ENCODE measurements at regions not wholly inside any gene's neighbourhood (a gene's known extent, or its start where the extent isn't known, plus 50 kb on each side); places are given as distances from the start of the nearest gene placed in this dataset.
"Not testable (repeated sequence)": the region's sequence is repeated elsewhere in the genome, so short reads cannot be mapped to it uniquely, and the experiment has no call there.

DNA sequence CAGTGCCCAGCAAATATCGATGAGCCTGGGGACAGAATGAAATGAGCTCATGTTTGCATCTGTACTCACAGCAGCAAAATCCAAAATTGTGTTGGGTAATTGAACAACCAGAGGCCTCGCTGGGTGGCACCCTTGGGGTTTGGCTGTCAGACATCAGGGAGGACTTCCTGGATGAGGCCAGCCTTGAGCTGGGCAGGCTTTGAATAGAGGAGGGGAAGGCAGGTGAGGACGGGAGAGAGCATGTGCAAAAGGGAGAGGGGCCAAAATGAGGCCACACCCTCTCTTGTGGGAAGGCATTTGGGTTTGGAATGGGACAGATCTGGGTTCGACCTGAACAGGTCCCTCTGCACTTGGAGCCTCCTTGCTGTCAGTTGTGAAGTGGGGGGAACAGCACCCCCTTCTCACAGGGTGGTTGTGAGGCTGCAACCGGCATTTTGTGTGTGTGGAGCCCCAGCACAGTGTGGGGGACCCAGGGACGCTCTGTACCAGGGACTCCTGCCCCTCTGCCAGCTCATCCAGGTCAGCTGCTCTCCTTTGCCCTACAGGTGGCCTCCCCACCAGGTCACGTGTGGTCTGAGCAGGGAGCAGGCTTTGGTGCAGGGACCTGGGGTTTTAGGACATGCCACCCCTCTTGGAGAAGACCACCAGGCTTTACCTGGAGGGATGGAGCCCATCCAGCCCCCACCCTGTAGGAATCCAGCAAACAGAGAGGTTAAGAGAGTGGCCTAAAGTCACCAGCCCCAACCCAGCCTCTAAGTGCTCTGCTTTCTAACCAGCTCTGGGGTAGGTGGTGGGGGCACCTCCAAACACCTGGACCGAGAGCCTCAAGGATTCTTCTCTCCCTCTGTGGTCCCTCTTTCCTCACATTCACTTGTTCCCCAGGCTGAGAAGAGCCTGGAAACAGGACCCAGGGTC is 521.8 kb downstream of the PTPRU start:
- intact Hi-C loops (cut with DNase I, micrococcal nuclease) = no loop called here
- no peaks in the 10 kb centered on the region for H3K36me3 ChIP-seq (ENCODE audit: low read depth)
- peak; percentile 10 for ATAC-seq
- H3K9me3 ChIP-seq = no peaks in the 10 kb centered on the region
- DNase-seq = no peak
- TF ChIP-seq, protein P1, sequence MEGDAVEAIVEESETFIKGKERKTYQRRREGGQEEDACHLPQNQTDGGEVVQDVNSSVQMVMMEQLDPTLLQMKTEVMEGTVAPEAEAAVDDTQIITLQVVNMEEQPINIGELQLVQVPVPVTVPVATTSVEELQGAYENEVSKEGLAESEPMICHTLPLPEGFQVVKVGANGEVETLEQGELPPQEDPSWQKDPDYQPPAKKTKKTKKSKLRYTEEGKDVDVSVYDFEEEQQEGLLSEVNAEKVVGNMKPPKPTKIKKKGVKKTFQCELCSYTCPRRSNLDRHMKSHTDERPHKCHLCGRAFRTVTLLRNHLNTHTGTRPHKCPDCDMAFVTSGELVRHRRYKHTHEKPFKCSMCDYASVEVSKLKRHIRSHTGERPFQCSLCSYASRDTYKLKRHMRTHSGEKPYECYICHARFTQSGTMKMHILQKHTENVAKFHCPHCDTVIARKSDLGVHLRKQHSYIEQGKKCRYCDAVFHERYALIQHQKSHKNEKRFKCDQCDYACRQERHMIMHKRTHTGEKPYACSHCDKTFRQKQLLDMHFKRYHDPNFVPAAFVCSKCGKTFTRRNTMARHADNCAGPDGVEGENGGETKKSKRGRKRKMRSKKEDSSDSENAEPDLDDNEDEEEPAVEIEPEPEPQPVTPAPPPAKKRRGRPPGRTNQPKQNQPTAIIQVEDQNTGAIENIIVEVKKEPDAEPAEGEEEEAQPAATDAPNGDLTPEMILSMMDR (IDR thresholded peaks at IDR 0.05) = no peak
- H3K4me3 ChIP-seq = no peak overlapping the region
- peaks cover 8% of the 10 kb centered on the region for H3K4me1 ChIP-seq (ENCODE audit: low read depth)

- Histone ChIP-seq H3K4me1 (ENCODE audit: low read depth) (peaks cover 8% of the 10 kb centered on the region), H3K36me3 (ENCODE audit: low read depth) (no peaks in the 10 kb centered on the region), H3K4me3 (no peak overlapping the region), H3K9me3 (no peaks in the 10 kb centered on the region)
- intact Hi-C loops (cut with DNase I, micrococcal nuclease) = no loop called here
- DNase-seq (peak in 1 of 3 donors; percentile 8), ATAC-seq (peak; percentile 17)
- TF ChIP-seq, protein P1 (IDR thresholded peaks at IDR 0.05) = no peak
Measured at GRCh38 chr1:29756901-29757725, 520.8 kb downstream of the PTPRU start.

DNA sequence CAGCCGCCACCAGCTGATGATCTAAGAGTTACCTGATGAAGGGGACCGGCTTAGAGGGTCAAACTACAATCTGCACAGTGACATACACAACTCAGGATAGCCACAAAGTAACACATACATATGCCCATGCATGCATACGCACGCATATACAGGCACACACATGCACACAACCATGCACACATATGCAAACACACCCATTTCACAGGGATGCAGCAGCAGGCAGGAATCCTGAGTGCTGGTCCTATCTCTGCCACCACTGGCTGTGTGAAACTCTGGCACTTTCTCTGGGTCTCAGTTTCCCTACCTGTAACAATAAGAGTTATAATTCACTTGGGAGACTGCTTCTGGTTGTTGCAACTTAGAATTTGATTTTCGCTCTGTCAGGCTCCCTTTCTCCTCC is 520.2 kb downstream of the PTPRU start:
- H3K4me1 ChIP-seq (ENCODE audit: low read depth) = peaks cover 8% of the 10 kb centered on the region
- no peaks in the 10 kb centered on the region for H3K9me3 ChIP-seq
- intact Hi-C loops (cut with DNase I, micrococcal nuclease) = no loop called here
- H3K4me3 ChIP-seq = no peak overlapping the region
- ATAC-seq (no peak), DNase-seq (no peak)
- H3K36me3 ChIP-seq (ENCODE audit: low read depth) = no peaks in the 10 kb centered on the region
- TF ChIP-seq, protein P1 (IDR thresholded peaks at IDR 0.05) = no peak

DNA sequence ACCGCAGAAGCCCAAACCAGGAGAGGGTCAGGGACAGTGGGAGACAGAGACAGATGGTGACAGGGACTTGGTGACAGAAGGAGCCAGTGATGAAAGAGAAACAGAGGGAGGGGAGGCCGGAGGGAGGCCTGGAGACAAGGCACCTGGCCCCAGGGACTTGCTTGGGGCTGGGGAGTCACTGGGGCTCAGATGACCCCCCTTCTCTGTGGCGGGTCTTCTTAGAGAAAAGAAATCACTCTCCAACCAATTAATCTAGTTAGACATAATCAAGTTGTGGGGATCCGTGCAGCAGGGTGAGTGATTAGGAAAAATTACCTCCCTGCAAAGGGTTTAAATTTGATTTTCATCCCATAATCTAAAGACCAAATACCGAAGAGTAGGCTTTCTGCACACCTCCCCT is 519.8 kb downstream of the PTPRU start:
- DNase-seq (no peak), ATAC-seq (no peak)
- intact Hi-C loops (cut with DNase I, micrococcal nuclease) = no loop called here
- Histone ChIP-seq H3K4me3 (no peak overlapping the region), H3K4me1 (ENCODE audit: low read depth) (peaks cover 8% of the 10 kb centered on the region), H3K9me3 (no peaks in the 10 kb centered on the region), H3K36me3 (ENCODE audit: low read depth) (no peaks in the 10 kb centered on the region)
- TF ChIP-seq, protein P1 (IDR thresholded peaks at IDR 0.05) = no peak

DNA sequence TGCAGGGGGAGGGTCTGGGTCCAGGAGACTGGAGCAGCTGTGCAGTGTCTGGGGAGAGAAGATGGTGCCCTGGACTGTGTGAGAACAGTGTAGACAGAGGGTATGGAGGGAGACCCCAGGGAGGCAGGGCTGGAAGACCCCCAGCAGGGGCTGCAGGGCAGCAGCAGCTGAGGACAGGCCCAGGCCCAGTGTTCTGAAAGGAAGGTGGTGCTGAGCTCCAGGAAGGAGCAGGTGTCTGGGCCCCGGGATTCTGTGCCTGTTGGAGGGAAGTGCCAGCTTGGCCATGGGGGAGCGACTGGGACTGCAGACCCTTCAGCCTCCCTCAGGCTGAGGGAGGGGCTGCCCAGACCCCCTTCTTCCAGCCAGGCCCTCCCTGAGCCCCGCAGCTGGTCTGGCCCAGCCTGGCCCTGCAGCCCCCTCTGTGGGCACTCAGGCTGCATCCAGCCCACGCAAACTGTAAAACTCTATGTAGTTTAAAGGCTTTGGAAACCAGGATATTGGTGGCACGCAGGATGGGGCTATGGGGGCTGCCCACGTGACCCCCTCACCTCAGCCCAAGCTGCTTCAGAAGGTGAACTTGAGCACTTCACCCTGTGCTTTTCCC is 519.2 kb downstream of the PTPRU start:
- DNase-seq; intact Hi-C loops (cut with DNase I, micrococcal nuclease); H3K9me3 ChIP-seq; ATAC-seq; H3K4me1 ChIP-seq (ENCODE audit: low read depth); H3K4me3 ChIP-seq; H3K36me3 ChIP-seq (ENCODE audit: low read depth): not testable (repeated sequence)

All from mucosa of descending colon (tissue), 3 donors.